Stimulated activated CD4-positive, alpha-beta T cell treated with anti-CD3 and anti-CD28 coated beads, Interleukin-1b, Interleukin-23, amount 100 ng/mL, for 1 hour (primary cell): ENCODE measurements at regions not wholly inside any gene's neighbourhood (a gene's known extent, or its start where the extent isn't known, plus 50 kb on each side); places are given as distances from the start of the nearest gene placed in this dataset.

Experiments
- DNase-seq, 2 donors: peaks; one replicate each; pipeline ENCODE4 v3.0.0-alpha.2; 2020; ENCODE audit warnings: low read depth in 2 of 2

GRCh38 chrX:69228732-69229131, 63.5 kb upstream of the PJA1 start:
- no peak for DNase-seq

GRCh38 chrX:69226459-69227158, 61.4 kb upstream of the PJA1 start:
- no peak for DNase-seq

GRCh38 chrX:69222103-69223090, 57.1 kb upstream of the PJA1 start:
- DNase-seq, result peak; percentile 48 to 61

GRCh38 chrX:69221239-69222102, 56.2 kb upstream of the PJA1 start:
- no peak for DNase-seq

GRCh38 chrX:69218407-69218997, 53.2 kb upstream of the PJA1 start:
- DNase-seq, result no peak

- no peak for DNase-seq
Observed at GRCh38 chrX:69216911-69217310, 51.7 kb upstream of the PJA1 start.

- DNase-seq, result no peak
Observed at GRCh38 chrX:69216446-69216845, 51.2 kb upstream of the PJA1 start.

GRCh38 chrX:69215161-69215875, 50.1 kb upstream of the PJA1 start:
- no peak for DNase-seq
